ENCODE measurements at regions not wholly inside any gene's neighbourhood (a gene's known extent, or its start where the extent isn't known, plus 50 kb on each side); places are given as distances from the start of the nearest gene placed in this dataset.

GRCh38 chr2:106272216-106272807, 78.2 kb upstream of the UXS1 start:
- no peak for DNase-seq
- H3K27me3 Mint-ChIP-seq (ENCODE audit: unreplicated experiment), result no peaks in the 10 kb centered on the region
- no peak for TF ChIP-seq CTCF (IDR thresholded peaks at IDR 0.05; ENCODE audit: partially characterized antibody, unreplicated experiment)
- H3K4me3 Mint-ChIP-seq (ENCODE audit: unreplicated experiment), result no peak overlapping the region
- H3K4me1 Mint-ChIP-seq (ENCODE audit: low read depth, unreplicated experiment), result peaks cover 1% of the 10 kb centered on the region
- no peaks in the 10 kb centered on the region for H3K36me3 Mint-ChIP-seq (ENCODE audit: unreplicated experiment)
- no peak overlapping the region for H3K27ac Mint-ChIP-seq (ENCODE audit: unreplicated experiment)
- H3K9me3 Mint-ChIP-seq (ENCODE audit: unreplicated experiment), result peaks cover 3% of the 10 kb centered on the region

GRCh38 chr2:106270471-106270891, 76.4 kb upstream of the UXS1 start:
- H3K27ac Mint-ChIP-seq (ENCODE audit: unreplicated experiment), result no peak overlapping the region
- peak overlapping the region; percentile 82 for H3K4me3 Mint-ChIP-seq (ENCODE audit: unreplicated experiment)
- DNase-seq, result no peak
- H3K4me1 Mint-ChIP-seq (ENCODE audit: low read depth, unreplicated experiment), result peaks cover 1% of the 10 kb centered on the region
- no peaks in the 10 kb centered on the region for H3K36me3 Mint-ChIP-seq (ENCODE audit: unreplicated experiment)
- no peak for TF ChIP-seq CTCF (IDR thresholded peaks at IDR 0.05; ENCODE audit: partially characterized antibody, unreplicated experiment)
- no peaks in the 10 kb centered on the region for H3K27me3 Mint-ChIP-seq (ENCODE audit: unreplicated experiment)
- H3K9me3 Mint-ChIP-seq (ENCODE audit: unreplicated experiment), result peaks cover 3% of the 10 kb centered on the region

DNA sequence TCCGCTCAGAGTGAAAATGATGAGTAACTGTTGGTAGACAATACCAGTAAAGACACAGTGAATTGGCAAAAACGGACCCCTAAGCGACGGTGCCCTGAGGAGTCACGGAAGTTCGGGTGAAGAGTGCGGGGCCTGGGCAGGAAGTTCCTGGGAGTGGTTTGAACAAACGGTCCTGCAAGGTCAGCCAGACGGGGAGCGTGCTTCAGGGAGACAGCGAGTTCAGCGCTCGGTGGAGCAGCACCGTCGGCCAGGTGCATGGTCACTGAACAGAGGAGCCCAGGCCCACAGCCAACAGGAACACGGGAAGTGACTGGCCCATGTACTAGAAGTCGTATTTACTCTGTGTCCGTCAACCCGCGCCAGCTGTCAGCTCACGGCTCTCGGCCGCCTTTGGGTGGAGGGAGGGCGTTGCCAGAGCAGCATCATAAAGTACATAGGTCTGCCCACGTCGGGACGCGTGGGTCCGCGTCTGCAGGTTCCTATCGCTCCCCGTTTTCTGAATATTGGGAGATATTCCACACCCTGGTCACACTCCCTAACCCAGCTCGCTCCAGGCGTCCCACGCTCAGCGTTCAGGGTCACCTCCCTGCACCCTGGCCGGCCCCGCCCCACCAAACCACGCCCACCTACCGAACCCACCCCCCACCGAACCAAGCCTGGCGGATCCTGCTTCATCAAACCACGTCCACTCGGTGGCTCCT, 75.6 kb upstream of the UXS1 start:
- Mint-ChIP-seq H3K4me3 (ENCODE audit: unreplicated experiment) (peak overlapping the region; percentile 82), H3K9me3 (ENCODE audit: unreplicated experiment) (peaks cover 2% of the 10 kb centered on the region), H3K4me1 (ENCODE audit: low read depth, unreplicated experiment) (peaks cover 1% of the 10 kb centered on the region), H3K36me3 (ENCODE audit: unreplicated experiment) (no peaks in the 10 kb centered on the region), H3K27ac (ENCODE audit: unreplicated experiment) (no peak overlapping the region), H3K27me3 (ENCODE audit: unreplicated experiment) (no peaks in the 10 kb centered on the region)
- no peak for TF ChIP-seq CTCF (IDR thresholded peaks at IDR 0.05; ENCODE audit: partially characterized antibody, unreplicated experiment)
- DNase-seq, result peak; percentile 25

DNA sequence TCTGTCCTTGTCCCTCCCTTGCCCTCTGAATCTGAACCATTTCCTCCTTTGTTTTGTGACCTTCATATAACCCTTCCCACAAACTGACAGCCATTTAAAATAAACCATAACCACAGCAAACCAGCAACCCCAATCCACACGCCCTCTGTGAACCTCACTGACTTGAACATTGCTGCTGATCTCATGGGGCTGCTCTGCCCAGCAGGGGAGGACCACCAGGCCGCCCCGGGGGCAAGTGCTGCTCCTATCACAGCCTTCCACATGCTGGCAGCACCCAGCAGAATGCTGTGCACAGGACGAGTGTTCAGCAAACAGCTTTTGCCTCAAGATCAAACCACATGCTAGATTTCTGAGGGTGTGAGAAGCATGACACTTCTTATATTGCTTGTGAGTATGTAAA, 73.9 kb upstream of the UXS1 start:
- H3K9me3 Mint-ChIP-seq (ENCODE audit: unreplicated experiment), result peaks cover 2% of the 10 kb centered on the region

More for the DNA sequence above, 73.9 kb upstream of the UXS1 start:
- no peak for DNase-seq
- no peaks in the 10 kb centered on the region for H3K27me3 Mint-ChIP-seq (ENCODE audit: unreplicated experiment)
- H3K36me3 Mint-ChIP-seq (ENCODE audit: unreplicated experiment), result no peaks in the 10 kb centered on the region
- H3K4me1 Mint-ChIP-seq (ENCODE audit: low read depth, unreplicated experiment), result peaks cover 1% of the 10 kb centered on the region
- no peak overlapping the region for H3K4me3 Mint-ChIP-seq (ENCODE audit: unreplicated experiment)
- TF ChIP-seq CTCF (IDR thresholded peaks at IDR 0.05; ENCODE audit: partially characterized antibody, unreplicated experiment), result no peak
- H3K27ac Mint-ChIP-seq (ENCODE audit: unreplicated experiment), result no peak overlapping the region
